OCI-LY7 (cell line): ENCODE measurements at regions not wholly inside any gene's neighbourhood (a gene's known extent, or its start where the extent isn't known, plus 50 kb on each side); places are given as distances from the start of the nearest gene placed in this dataset.

Experiments used
- EZH2phosphoT487 ChIP-seq: fragments of 200-600 bp; sonication (generic); IDR thresholded peaks from 2 replicates; pipeline ENCODE4 v1.6.1; 2018; ENCODE audit warnings: low read depth, borderline replicate concordance, mild to moderate bottlenecking, mixed run types, antibody characterized with exemption, low read length, moderate library complexity, mixed read lengths
- TF ChIP-seq, protein P1 (sequence below): fragments of 200-600 bp; sonication (generic); conservative IDR thresholded peaks from 2 replicates; pipeline ENCODE4 v1.5.1; 2014; ENCODE audit warnings: mild to moderate bottlenecking, antibody characterized with exemption, low read length, moderate library complexity, mixed read lengths

GRCh38 chr1:73953186-73953585 lies 244.8 kb downstream of the LRRIQ3 start:
- TF ChIP-seq, protein P1, sequence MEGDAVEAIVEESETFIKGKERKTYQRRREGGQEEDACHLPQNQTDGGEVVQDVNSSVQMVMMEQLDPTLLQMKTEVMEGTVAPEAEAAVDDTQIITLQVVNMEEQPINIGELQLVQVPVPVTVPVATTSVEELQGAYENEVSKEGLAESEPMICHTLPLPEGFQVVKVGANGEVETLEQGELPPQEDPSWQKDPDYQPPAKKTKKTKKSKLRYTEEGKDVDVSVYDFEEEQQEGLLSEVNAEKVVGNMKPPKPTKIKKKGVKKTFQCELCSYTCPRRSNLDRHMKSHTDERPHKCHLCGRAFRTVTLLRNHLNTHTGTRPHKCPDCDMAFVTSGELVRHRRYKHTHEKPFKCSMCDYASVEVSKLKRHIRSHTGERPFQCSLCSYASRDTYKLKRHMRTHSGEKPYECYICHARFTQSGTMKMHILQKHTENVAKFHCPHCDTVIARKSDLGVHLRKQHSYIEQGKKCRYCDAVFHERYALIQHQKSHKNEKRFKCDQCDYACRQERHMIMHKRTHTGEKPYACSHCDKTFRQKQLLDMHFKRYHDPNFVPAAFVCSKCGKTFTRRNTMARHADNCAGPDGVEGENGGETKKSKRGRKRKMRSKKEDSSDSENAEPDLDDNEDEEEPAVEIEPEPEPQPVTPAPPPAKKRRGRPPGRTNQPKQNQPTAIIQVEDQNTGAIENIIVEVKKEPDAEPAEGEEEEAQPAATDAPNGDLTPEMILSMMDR: no peak
- TF ChIP-seq EZH2phosphoT487: no peak
